MCF 10A (cell line): ENCODE measurements at regions not wholly inside any gene's neighbourhood (a gene's known extent, or its start where the extent isn't known, plus 50 kb on each side); places are given as distances from the start of the nearest gene placed in this dataset.
"Not testable (repeated sequence)": the region's sequence is repeated elsewhere in the genome, so short reads cannot be mapped to it uniquely, and the experiment has no call there.

Experiments used
- BruUV-seq: library from RNA; stranded (reverse); fragments of 400-500 nt; replicated peaks from 2 replicates; lab custom pipeline; 2021; lab: Mats Ljungman, UMichigan
- CTCF ChIA-PET: fragments of 300-600 bp; sonication (Branson Sonifier 250); formaldehyde crosslinking; extraction: SDS; loops from one replicate; lab custom pipeline; 2021; ENCODE audit warnings: antibody characterized with exemption, inconsistent platforms; lab: Yijun Ruan, JAX
- POLR2A ChIA-PET: fragments of 300-600, 350-650 bp; sonication (Branson Sonifier 250); formaldehyde crosslinking; extraction: SDS; loops from one replicate; lab custom pipeline; 2020; ENCODE audit warnings: antibody characterized with exemption, inconsistent platforms; lab: Yijun Ruan, JAX
- DNase-seq: peaks from one replicate; pipeline ENCODE4 v3.0.0-alpha.2; 2018; ENCODE audit not compliant: unreplicated experiment
- H3K27ac Mint-ChIP-seq: one replicate; pipeline ENCODE4 v1.8.0; 2022; ENCODE audit warnings: mild to moderate bottlenecking, low read depth, mixed read lengths; ENCODE audit not compliant: unreplicated experiment
- H3K27me3 Mint-ChIP-seq: one replicate; pipeline ENCODE4 v1.8.0; 2022; ENCODE audit warnings: mixed read lengths; ENCODE audit not compliant: insufficient read depth, unreplicated experiment
- H3K36me3 Mint-ChIP-seq: one replicate; pipeline ENCODE4 v1.8.0; 2022; ENCODE audit warnings: mild to moderate bottlenecking, moderate library complexity, mixed read lengths; ENCODE audit not compliant: insufficient read depth, unreplicated experiment
- H3K4me1 Mint-ChIP-seq: one replicate; pipeline ENCODE4 v1.8.0; 2022; ENCODE audit warnings: mixed read lengths; ENCODE audit not compliant: insufficient read depth, unreplicated experiment
- H3K4me3 Mint-ChIP-seq: one replicate; pipeline ENCODE4 v1.8.0; 2022; ENCODE audit warnings: mild to moderate bottlenecking, moderate library complexity, mixed read lengths; ENCODE audit not compliant: unreplicated experiment
- H3K9me3 Mint-ChIP-seq: one replicate; pipeline ENCODE4 v1.8.0; 2022; ENCODE audit warnings: mixed read lengths; ENCODE audit not compliant: unreplicated experiment
- intact Hi-C: fragments of 100-400 bp; cut with micrococcal nuclease; formaldehyde crosslinking; loops from 2 replicates; pipeline ENCODE4 v1.14.1; 2022

GRCh38 chrX:92699388-92700092 is 920.4 kb downstream of the PCDH11X start:
- intact Hi-C loops, H3K9me3 Mint-ChIP-seq: not testable (repeated sequence)

GRCh38 chrX:92709784-92710183 is 930.6 kb downstream of the PCDH11X start:
- BruUV-seq, H3K4me1 Mint-ChIP-seq, H3K27ac Mint-ChIP-seq, DNase-seq, H3K36me3 Mint-ChIP-seq, POLR2A ChIA-PET, H3K9me3 Mint-ChIP-seq, CTCF ChIA-PET, intact Hi-C loops, H3K4me3 Mint-ChIP-seq: not testable (repeated sequence)
- H3K27me3 Mint-ChIP-seq, result peaks cover 22% of the 10 kb centered on the region

More at GRCh38 chrX:92699388-92700092, 920.4 kb downstream of the PCDH11X start:
- peaks cover 10% of the 10 kb centered on the region for H3K27me3 Mint-ChIP-seq
- H3K36me3 Mint-ChIP-seq, BruUV-seq, POLR2A ChIA-PET, H3K27ac Mint-ChIP-seq, DNase-seq, H3K4me3 Mint-ChIP-seq, CTCF ChIA-PET, H3K4me1 Mint-ChIP-seq: not testable (repeated sequence)
